ENCODE measurements at regions not wholly inside any gene's neighbourhood (a gene's known extent, or its start where the extent isn't known, plus 50 kb on each side); places are given as distances from the start of the nearest gene placed in this dataset.

DNA sequence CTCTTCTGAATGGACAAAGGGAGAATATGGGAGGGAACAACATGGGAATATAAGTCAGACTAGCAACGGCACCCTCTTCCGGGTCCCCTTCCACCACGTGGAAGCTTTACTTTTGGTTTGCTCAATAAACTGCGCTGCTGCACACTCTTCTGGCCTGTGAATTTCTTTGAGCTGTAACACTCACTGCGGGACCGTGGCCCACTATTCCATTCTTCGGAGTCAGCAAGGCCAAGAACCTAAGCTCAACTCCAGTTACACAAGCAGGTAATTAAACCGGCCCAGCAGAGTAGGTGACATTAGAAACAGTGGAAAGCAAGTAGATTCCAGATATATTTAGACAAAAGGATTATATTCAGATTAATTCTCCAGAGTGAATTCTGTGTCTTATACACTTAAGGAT is 697.4 kb upstream of the NXPH2 start:
- Histone ChIP-seq H3K36me3 (ENCODE audit: control insufficient read depth in 2 of 2, extremely low read depth in 1 of 2, insufficient read depth in 2 of 2, low read length in 2 of 2) (no peaks in the 10 kb centered on the region), H3K79me2 (ENCODE audit: control insufficient read depth, insufficient read depth, low read length) (no peaks in the 10 kb centered on the region), H4K20me1 (ENCODE audit: control insufficient read depth, extremely low read depth, insufficient read depth, low read length) (no peaks in the 10 kb centered on the region), H3K27ac (ENCODE audit: control insufficient read depth, insufficient read depth, low read length) (no peak overlapping the region), H2AFZ (ENCODE audit: control insufficient read depth, low read length) (no peak overlapping the region), H3K9me1 (ENCODE audit: control insufficient read depth, extremely low read depth, insufficient read depth, low read length) (no peaks in the 10 kb centered on the region), H3K27me3 (ENCODE audit: control insufficient read depth, extremely low read depth, insufficient read depth, low read length) (no peaks in the 10 kb centered on the region), H3K4me2 (ENCODE audit: control insufficient read depth, extremely low read depth, insufficient read depth, low read depth, low read length) (no peak overlapping the region), H3K4me1 (ENCODE audit: control insufficient read depth, extremely low read depth, insufficient read depth, low read length) (no peaks in the 10 kb centered on the region), H3K4me3 (ENCODE audit: control insufficient read depth in 2 of 3, extremely low read depth in 1 of 3, insufficient read depth in 2 of 3, low read depth in 1 of 3, low read length in 3 of 3) (no peak overlapping the region), H3K9me3 (ENCODE audit: control insufficient read depth, low read depth, low read length) (no peaks in the 10 kb centered on the region), H3K9ac (ENCODE audit: control insufficient read depth, extremely low read depth, insufficient read depth, low read length) (no peak overlapping the region)
- DNase-seq (ENCODE audit: low read depth, low spot score) (no peak), FAIRE-seq (no peak)
- no peak for TF ChIP-seq EZH2 (IDR thresholded peaks at IDR 0.05; ENCODE audit: low read length)
- TF ChIP-seq, protein P1, sequence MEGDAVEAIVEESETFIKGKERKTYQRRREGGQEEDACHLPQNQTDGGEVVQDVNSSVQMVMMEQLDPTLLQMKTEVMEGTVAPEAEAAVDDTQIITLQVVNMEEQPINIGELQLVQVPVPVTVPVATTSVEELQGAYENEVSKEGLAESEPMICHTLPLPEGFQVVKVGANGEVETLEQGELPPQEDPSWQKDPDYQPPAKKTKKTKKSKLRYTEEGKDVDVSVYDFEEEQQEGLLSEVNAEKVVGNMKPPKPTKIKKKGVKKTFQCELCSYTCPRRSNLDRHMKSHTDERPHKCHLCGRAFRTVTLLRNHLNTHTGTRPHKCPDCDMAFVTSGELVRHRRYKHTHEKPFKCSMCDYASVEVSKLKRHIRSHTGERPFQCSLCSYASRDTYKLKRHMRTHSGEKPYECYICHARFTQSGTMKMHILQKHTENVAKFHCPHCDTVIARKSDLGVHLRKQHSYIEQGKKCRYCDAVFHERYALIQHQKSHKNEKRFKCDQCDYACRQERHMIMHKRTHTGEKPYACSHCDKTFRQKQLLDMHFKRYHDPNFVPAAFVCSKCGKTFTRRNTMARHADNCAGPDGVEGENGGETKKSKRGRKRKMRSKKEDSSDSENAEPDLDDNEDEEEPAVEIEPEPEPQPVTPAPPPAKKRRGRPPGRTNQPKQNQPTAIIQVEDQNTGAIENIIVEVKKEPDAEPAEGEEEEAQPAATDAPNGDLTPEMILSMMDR (optimal IDR thresholded peaks at IDR 0.05 in 1 of 3, IDR thresholded peaks at IDR 0.05 in 1 of 3, conservative IDR thresholded peaks at IDR 0.05 in 1 of 3; ENCODE audit: extremely low read depth in 1 of 3, insufficient read depth in 2 of 3, low read length in 3 of 3), result no peak
- dilution Hi-C loops (cut with MboI; ENCODE audit: extremely low pct_ligation_motif_present, low sequenced_read_pairs), result no loop called here

DNA sequence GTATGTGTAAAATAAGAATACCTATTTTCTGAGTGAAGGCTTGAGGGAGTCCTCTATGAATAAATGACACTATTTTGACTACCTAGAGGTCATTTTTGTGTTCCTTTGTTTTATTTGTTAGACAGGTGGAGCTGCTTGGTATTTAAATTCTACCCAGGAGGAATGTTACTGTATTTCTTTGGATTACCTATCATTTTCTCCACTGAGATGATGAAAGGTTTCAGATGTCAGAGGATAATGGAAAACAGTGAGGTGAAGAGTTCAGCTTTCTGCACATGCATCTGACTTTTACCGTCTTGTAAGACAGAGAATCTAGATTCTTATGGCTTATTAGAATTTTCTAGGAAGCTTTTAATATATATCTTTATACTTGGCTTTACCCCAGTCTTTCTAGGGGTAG is 689.8 kb upstream of the NXPH2 start:
- TF ChIP-seq EZH2 (IDR thresholded peaks at IDR 0.05; ENCODE audit: low read length), result no peak
- TF ChIP-seq, protein P1 (optimal IDR thresholded peaks at IDR 0.05 in 1 of 3, IDR thresholded peaks at IDR 0.05 in 1 of 3, conservative IDR thresholded peaks at IDR 0.05 in 1 of 3; ENCODE audit: extremely low read depth in 1 of 3, insufficient read depth in 2 of 3, low read length in 3 of 3), result no peak
- Histone ChIP-seq H3K4me3 (ENCODE audit: control insufficient read depth in 2 of 3, extremely low read depth in 1 of 3, insufficient read depth in 2 of 3, low read depth in 1 of 3, low read length in 3 of 3) (no peak overlapping the region), H3K79me2 (ENCODE audit: control insufficient read depth, insufficient read depth, low read length) (no peaks in the 10 kb centered on the region), H3K9ac (ENCODE audit: control insufficient read depth, extremely low read depth, insufficient read depth, low read length) (no peak overlapping the region), H3K4me2 (ENCODE audit: control insufficient read depth, extremely low read depth, insufficient read depth, low read depth, low read length) (no peak overlapping the region), H3K27me3 (ENCODE audit: control insufficient read depth, extremely low read depth, insufficient read depth, low read length) (no peaks in the 10 kb centered on the region), H3K9me1 (ENCODE audit: control insufficient read depth, extremely low read depth, insufficient read depth, low read length) (no peaks in the 10 kb centered on the region), H3K9me3 (ENCODE audit: control insufficient read depth, low read depth, low read length) (no peaks in the 10 kb centered on the region), H3K36me3 (ENCODE audit: control insufficient read depth in 2 of 2, extremely low read depth in 1 of 2, insufficient read depth in 2 of 2, low read length in 2 of 2) (no peaks in the 10 kb centered on the region), H3K27ac (ENCODE audit: control insufficient read depth, insufficient read depth, low read length) (no peak overlapping the region), H4K20me1 (ENCODE audit: control insufficient read depth, extremely low read depth, insufficient read depth, low read length) (no peaks in the 10 kb centered on the region), H3K4me1 (ENCODE audit: control insufficient read depth, extremely low read depth, insufficient read depth, low read length) (no peaks in the 10 kb centered on the region), H2AFZ (ENCODE audit: control insufficient read depth, low read length) (no peak overlapping the region)
- DNase-seq (ENCODE audit: low read depth, low spot score) (no peak), FAIRE-seq (no peak)
- dilution Hi-C loops (cut with MboI; ENCODE audit: extremely low pct_ligation_motif_present, low sequenced_read_pairs), result no loop called here
